ENCODE measurements at regions not wholly inside any gene's neighbourhood (a gene's known extent, or its start where the extent isn't known, plus 50 kb on each side); places are given as distances from the start of the nearest gene placed in this dataset.
A peak's percentile ranks its signal among the peaks of the same experiment; 100 is the strongest.

GRCh38 chr7:9210114-9210513 lies 776.7 kb downstream of the NXPH1 start:
- Histone ChIP-seq H3K27me3 (ENCODE audit: control insufficient read depth, insufficient read depth, low read length) (no peaks in the 10 kb centered on the region), H3K4me3 (ENCODE audit: low read depth, low read length) (no peak overlapping the region), H3K36me3 (ENCODE audit: control insufficient read depth, insufficient read depth, low read length) (no peaks in the 10 kb centered on the region), H3K27ac (ENCODE audit: low read depth, low read length) (no peak overlapping the region), H3K4me1 (ENCODE audit: control insufficient read depth, insufficient read depth, low read length) (no peaks in the 10 kb centered on the region), H3K9me3 (ENCODE audit: control insufficient read depth, insufficient read depth, low read length) (no peaks in the 10 kb centered on the region)
- WGBS (ENCODE audit: insufficient coverage): no CpG with 5 or more reads among the region's 3 CpGs
- DNase-seq (ENCODE audit: low read depth in 4 of 6, low spot score in 6 of 6): no peak

GRCh38 chr7:9217204-9217603 lies 783.8 kb downstream of the NXPH1 start:
- no CpG with 5 or more reads among the region's 1 CpG for WGBS (ENCODE audit: insufficient coverage)
- Histone ChIP-seq H3K36me3 (ENCODE audit: control insufficient read depth, insufficient read depth, low read length) (no peaks in the 10 kb centered on the region), H3K9me3 (ENCODE audit: control insufficient read depth, insufficient read depth, low read length) (no peaks in the 10 kb centered on the region), H3K27me3 (ENCODE audit: control insufficient read depth, insufficient read depth, low read length) (no peaks in the 10 kb centered on the region), H3K4me1 (ENCODE audit: control insufficient read depth, insufficient read depth, low read length) (no peaks in the 10 kb centered on the region), H3K4me3 (ENCODE audit: low read depth, low read length) (no peak overlapping the region), H3K27ac (ENCODE audit: low read depth, low read length) (no peak overlapping the region)
- DNase-seq (ENCODE audit: low read depth in 4 of 6, low spot score in 6 of 6): no peak

DNA sequence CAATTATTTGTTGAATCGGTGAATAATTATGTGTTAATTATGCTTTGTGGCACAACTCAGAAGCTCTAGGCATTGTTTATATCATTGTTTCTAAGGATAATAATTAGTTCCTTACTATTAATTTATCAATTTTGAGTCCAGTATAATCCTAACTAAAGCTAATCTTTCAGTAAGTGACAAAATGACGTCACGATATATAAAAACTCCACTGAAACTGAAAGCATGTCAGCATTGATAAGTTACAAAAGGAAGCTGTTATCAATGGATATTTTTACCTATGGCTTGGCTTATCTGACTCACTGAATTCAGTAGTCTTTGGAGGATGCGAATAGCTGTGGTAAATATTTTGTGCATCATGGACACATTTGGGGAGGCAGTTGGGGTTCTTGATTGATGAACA lies 793.1 kb downstream of the NXPH1 start:
- Histone ChIP-seq H3K27ac (ENCODE audit: low read depth, low read length) (no peak overlapping the region), H3K36me3 (ENCODE audit: control insufficient read depth, insufficient read depth, low read length) (no peaks in the 10 kb centered on the region), H3K27me3 (ENCODE audit: control insufficient read depth, insufficient read depth, low read length) (no peaks in the 10 kb centered on the region), H3K4me3 (ENCODE audit: low read depth, low read length) (no peak overlapping the region), H3K9me3 (ENCODE audit: control insufficient read depth, insufficient read depth, low read length) (peaks cover 2% of the 10 kb centered on the region), H3K4me1 (ENCODE audit: control insufficient read depth, insufficient read depth, low read length) (no peaks in the 10 kb centered on the region)
- DNase-seq (ENCODE audit: low read depth in 4 of 6, low spot score in 6 of 6): no peak
- no CpG with 5 or more reads among the region's 4 CpGs for WGBS (ENCODE audit: insufficient coverage)

DNA sequence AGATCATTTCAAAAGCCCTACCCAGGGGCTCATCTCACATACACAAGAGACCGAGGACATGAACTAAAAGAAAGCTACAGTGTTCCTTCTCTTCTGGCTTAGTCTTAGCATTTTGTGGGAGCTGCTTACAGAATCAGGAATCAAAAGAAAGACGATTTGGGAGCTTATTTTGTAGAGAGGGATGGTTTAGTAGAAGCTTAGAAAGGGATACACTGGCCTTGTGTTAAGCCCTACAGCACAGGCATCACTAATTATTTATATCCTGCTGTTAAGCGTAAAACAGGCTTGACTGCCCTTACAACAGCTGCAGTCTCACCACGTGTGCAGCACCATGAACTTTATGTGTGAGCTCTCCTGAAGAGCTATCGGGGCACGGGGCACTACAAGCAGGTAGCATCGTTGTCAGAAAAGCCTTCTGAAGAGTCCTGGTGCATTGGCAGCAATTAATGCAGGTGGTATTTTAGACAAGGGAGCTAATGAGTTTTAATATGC lies 798.3 kb downstream of the NXPH1 start:
- peak in 5 of 6 donors; percentile 31 to 84 (median 36) for DNase-seq (ENCODE audit: low read depth in 4 of 6, low spot score in 6 of 6)
- H3K4me1 ChIP-seq (ENCODE audit: control insufficient read depth, insufficient read depth, low read length): peaks cover 3% of the 10 kb centered on the region
- WGBS (ENCODE audit: insufficient coverage): 11% methylated on average over 5 of the region's 7 CpGs
- no peak overlapping the region for H3K4me3 ChIP-seq (ENCODE audit: low read depth, low read length)
- no peaks in the 10 kb centered on the region for H3K9me3 ChIP-seq (ENCODE audit: control insufficient read depth, insufficient read depth, low read length)
- no peaks in the 10 kb centered on the region for H3K36me3 ChIP-seq (ENCODE audit: control insufficient read depth, insufficient read depth, low read length)
- peak overlapping the region; percentile 22 for H3K27ac ChIP-seq (ENCODE audit: low read depth, low read length)
- no peaks in the 10 kb centered on the region for H3K27me3 ChIP-seq (ENCODE audit: control insufficient read depth, insufficient read depth, low read length)

- Histone ChIP-seq H3K9me3 (ENCODE audit: control insufficient read depth, insufficient read depth, low read length) (no peaks in the 10 kb centered on the region), H3K27ac (ENCODE audit: low read depth, low read length) (no peak overlapping the region), H3K36me3 (ENCODE audit: control insufficient read depth, insufficient read depth, low read length) (no peaks in the 10 kb centered on the region), H3K4me1 (ENCODE audit: control insufficient read depth, insufficient read depth, low read length) (no peaks in the 10 kb centered on the region), H3K4me3 (ENCODE audit: low read depth, low read length) (no peak overlapping the region), H3K27me3 (ENCODE audit: control insufficient read depth, insufficient read depth, low read length) (no peaks in the 10 kb centered on the region)
- DNase-seq (ENCODE audit: low read depth in 4 of 6, low spot score in 6 of 6): no peak
These were observed 806.6 kb downstream of the NXPH1 start for GRCh38 chr7:9240001-9240400.

DNA sequence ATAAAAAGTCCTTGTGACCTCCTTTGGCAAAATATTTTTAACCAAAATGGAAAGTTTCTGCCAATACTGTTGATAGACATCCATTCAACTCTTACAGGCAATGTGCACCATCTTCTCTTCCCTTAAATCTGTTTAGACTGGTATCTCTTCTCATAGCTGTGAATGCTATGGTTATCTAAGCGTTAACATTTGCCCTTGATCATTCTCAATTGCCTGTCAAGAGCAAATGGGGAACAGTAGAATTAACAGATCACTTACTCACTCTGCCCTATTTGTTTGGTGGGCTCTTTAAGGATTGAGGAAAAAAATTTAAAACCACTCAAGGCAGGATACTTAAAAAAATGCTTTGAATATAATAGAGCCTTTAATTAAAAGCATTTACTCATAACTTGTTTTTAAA lies 808.4 kb downstream of the NXPH1 start:
- WGBS (ENCODE audit: insufficient coverage): no CpG with 5 or more reads among the region's 1 CpG
- H3K4me3 ChIP-seq (ENCODE audit: low read depth, low read length): no peak overlapping the region
- H3K9me3 ChIP-seq (ENCODE audit: control insufficient read depth, insufficient read depth, low read length): no peaks in the 10 kb centered on the region
- H3K27ac ChIP-seq (ENCODE audit: low read depth, low read length): no peak overlapping the region
- DNase-seq (ENCODE audit: low read depth in 4 of 6, low spot score in 6 of 6): no peak
- H3K4me1 ChIP-seq (ENCODE audit: control insufficient read depth, insufficient read depth, low read length): no peaks in the 10 kb centered on the region
- no peaks in the 10 kb centered on the region for H3K36me3 ChIP-seq (ENCODE audit: control insufficient read depth, insufficient read depth, low read length)
- no peaks in the 10 kb centered on the region for H3K27me3 ChIP-seq (ENCODE audit: control insufficient read depth, insufficient read depth, low read length)

DNA sequence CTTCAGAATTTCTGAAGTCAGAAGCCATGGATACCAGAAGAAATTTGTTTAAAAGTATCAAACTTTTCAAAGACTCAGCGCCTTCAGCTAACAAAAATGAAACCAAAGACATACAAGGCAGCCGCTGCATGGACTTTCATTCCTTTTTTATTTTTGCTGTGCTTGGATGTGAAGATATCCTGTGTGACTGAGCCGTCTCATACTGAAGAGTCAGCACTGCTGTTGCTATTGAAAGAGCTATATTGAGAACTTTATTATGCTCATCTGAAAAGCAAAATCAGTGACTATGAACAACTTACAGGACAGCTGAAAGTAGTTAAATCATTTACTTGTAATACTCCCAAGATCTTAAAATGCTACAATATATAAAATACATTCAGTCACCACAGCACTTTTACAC lies 809.2 kb downstream of the NXPH1 start:
- peak in 1 of 6 donors; percentile 14 for DNase-seq (ENCODE audit: low read depth in 4 of 6, low spot score in 6 of 6)
- no peaks in the 10 kb centered on the region for H3K9me3 ChIP-seq (ENCODE audit: control insufficient read depth, insufficient read depth, low read length)
- no peak overlapping the region for H3K4me3 ChIP-seq (ENCODE audit: low read depth, low read length)
- H3K27me3 ChIP-seq (ENCODE audit: control insufficient read depth, insufficient read depth, low read length): no peaks in the 10 kb centered on the region
- no peaks in the 10 kb centered on the region for H3K4me1 ChIP-seq (ENCODE audit: control insufficient read depth, insufficient read depth, low read length)
- no CpG with 5 or more reads among the region's 3 CpGs for WGBS (ENCODE audit: insufficient coverage)
- H3K27ac ChIP-seq (ENCODE audit: low read depth, low read length): no peak overlapping the region
- H3K36me3 ChIP-seq (ENCODE audit: control insufficient read depth, insufficient read depth, low read length): no peaks in the 10 kb centered on the region

DNA sequence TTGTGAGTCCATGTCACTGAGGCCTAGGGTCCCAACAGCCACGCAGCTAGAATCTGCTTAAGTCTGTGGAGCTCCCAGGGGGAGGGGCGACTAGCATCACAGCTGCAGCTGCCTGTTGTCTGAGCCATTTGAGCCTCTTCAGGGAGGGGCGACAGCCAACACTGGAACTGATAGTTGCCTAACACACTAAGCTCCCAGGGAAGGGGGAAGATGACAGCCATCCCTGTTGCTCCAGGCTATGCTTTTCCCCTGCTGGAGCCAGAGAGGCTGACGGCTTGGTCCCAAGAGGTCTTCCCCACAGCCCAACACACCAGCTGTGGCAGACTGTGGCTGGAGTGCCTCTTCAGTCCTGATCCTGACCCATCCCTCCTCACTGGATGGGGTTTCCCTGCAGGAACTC lies 817.5 kb downstream of the NXPH1 start:
- WGBS (ENCODE audit: insufficient coverage): 70% methylated on average over 4 of the region's 4 CpGs
- H3K36me3 ChIP-seq (ENCODE audit: control insufficient read depth, insufficient read depth, low read length): no peaks in the 10 kb centered on the region
- no peak for DNase-seq (ENCODE audit: low read depth in 4 of 6, low spot score in 6 of 6)
- no peaks in the 10 kb centered on the region for H3K9me3 ChIP-seq (ENCODE audit: control insufficient read depth, insufficient read depth, low read length)
- no peaks in the 10 kb centered on the region for H3K27me3 ChIP-seq (ENCODE audit: control insufficient read depth, insufficient read depth, low read length)
- H3K27ac ChIP-seq (ENCODE audit: low read depth, low read length): no peak overlapping the region
- H3K4me3 ChIP-seq (ENCODE audit: low read depth, low read length): no peak overlapping the region
- H3K4me1 ChIP-seq (ENCODE audit: control insufficient read depth, insufficient read depth, low read length): no peaks in the 10 kb centered on the region

- no peak overlapping the region for H3K4me3 ChIP-seq (ENCODE audit: low read depth, low read length)
- 91% methylated on average over 1 of the region's 3 CpGs for WGBS (ENCODE audit: insufficient coverage)
These were observed 831.0 kb downstream of the NXPH1 start for GRCh38 chr7:9264395-9264794.

GRCh38 chr7:9280088-9280487 lies 846.7 kb downstream of the NXPH1 start:
- H3K9me3 ChIP-seq (ENCODE audit: control insufficient read depth, insufficient read depth, low read length): no peaks in the 10 kb centered on the region
- H3K27ac ChIP-seq (ENCODE audit: low read depth, low read length): no peak overlapping the region
- H3K27me3 ChIP-seq (ENCODE audit: control insufficient read depth, insufficient read depth, low read length): no peaks in the 10 kb centered on the region
- H3K36me3 ChIP-seq (ENCODE audit: control insufficient read depth, insufficient read depth, low read length): no peaks in the 10 kb centered on the region
- H3K4me3 ChIP-seq (ENCODE audit: low read depth, low read length): no peak overlapping the region
- no peak for DNase-seq (ENCODE audit: low read depth in 4 of 6, low spot score in 6 of 6)
- no peaks in the 10 kb centered on the region for H3K4me1 ChIP-seq (ENCODE audit: control insufficient read depth, insufficient read depth, low read length)

More at GRCh38 chr7:9264395-9264794, 831.0 kb downstream of the NXPH1 start:
- no peak for DNase-seq (ENCODE audit: low read depth in 4 of 6, low spot score in 6 of 6)
- peaks cover 2% of the 10 kb centered on the region for H3K9me3 ChIP-seq (ENCODE audit: control insufficient read depth, insufficient read depth, low read length)
- no peaks in the 10 kb centered on the region for H3K27me3 ChIP-seq (ENCODE audit: control insufficient read depth, insufficient read depth, low read length)
- no peak overlapping the region for H3K27ac ChIP-seq (ENCODE audit: low read depth, low read length)
- no peaks in the 10 kb centered on the region for H3K4me1 ChIP-seq (ENCODE audit: control insufficient read depth, insufficient read depth, low read length)
- H3K36me3 ChIP-seq (ENCODE audit: control insufficient read depth, insufficient read depth, low read length): no peaks in the 10 kb centered on the region
